Erythroblast (primary cell): ENCODE measurements at regions not wholly inside any gene's neighbourhood (a gene's known extent, or its start where the extent isn't known, plus 50 kb on each side); places are given as distances from the start of the nearest gene placed in this dataset.
"Not testable (repeated sequence)": the region's sequence is repeated elsewhere in the genome, so short reads cannot be mapped to it uniquely, and the experiment has no call there.

ENCODE experiments used
- DNase-seq, 2 experiments: peaks; one replicate each; lab custom pipeline; 2025; lab: John Stamatoyannopoulos, UW
- GATA1 ChIP-seq: IDR thresholded peaks from 2 replicates; pipeline ENCODE4 v1.6.1; 2011; ENCODE audit warnings: low read depth, mild to moderate bottlenecking, control low read depth, low read length, moderate library complexity
- POLR2A ChIP-seq: IDR thresholded peaks from 2 replicates; pipeline ENCODE4 v1.6.1; 2011; ENCODE audit warnings: mild to moderate bottlenecking, low read length

DNA sequence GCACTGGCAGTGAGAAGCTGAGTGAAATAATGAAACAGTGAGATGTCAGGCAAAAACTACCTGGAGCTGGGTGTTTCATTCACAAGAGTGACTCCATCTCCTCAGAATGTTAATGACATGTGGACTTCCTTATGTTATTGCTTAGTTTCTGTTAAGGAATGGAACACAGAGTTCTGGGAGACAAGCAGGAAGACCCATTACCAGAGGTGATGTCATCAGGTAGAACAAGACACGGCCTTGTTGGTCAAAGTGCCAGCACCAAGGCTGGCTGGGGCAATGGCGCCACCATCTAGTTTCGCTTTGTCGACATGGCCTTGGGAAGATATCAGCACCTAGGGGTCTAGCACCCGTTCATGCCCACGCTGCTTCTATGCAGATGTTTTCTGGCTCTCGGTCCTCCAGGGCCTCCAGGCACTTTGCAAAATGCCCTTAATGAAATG lies 252.2 kb downstream of the FAM43A start:
- no peak for DNase-seq
- TF ChIP-seq POLR2A (no peak), GATA1 (no peak)

DNA sequence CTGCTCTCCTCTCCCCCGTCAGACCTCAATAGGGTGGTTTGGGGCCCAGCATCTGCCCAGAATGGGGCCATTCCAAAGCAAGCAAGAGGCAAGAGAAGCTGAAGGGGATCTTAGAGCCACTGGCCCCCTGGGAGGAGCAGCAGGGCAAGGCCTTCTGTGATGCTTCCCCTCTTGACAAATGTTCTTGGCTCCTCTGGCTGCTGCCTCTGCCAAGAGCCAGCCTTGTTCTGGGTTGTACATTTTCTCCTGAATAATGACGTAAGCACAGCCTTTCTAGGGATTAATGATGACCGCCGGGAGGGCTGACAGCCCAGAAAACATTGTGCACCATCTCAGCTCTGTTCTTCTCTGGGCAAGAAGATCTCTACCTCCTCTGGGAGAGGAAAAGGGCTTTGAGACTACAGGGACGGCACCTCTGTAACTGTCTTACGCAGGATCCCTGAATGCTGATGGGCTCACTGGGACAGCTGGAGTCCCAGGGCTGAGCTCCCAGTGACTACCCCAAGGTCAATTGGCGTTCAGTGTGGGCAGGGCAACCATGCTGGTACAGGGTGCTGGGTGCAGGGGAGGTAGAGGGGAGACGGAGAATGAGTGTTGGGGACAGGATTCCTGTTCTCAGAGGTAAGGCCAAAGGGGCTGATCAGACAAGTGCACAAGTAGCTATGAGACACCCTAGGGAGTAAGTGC lies 253.3 kb downstream of the FAM43A start:
- no peak for TF ChIP-seq POLR2A
- TF ChIP-seq GATA1 = no peak
- DNase-seq = no peak

DNA sequence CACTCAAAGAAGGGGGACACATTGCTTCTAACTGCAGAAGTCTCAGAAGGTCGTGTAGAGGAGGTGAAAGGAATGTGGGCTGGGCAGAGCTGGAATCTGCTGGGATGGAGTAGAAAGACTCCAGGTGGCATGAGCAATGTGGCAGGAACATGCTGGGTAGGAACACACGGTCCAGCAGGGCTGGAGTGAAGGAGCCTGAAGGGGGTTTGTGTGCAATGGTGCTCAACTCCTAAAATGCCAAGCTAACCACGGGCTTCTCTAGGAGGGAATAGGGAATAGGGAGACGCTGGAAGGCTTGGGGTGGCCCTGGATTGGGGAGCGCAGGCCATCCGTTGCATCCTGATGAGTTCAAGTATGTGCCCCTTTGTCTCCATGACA lies 253.8 kb downstream of the FAM43A start:
- no peak for DNase-seq
- TF ChIP-seq GATA1 = no peak
- no peak for TF ChIP-seq POLR2A

DNA sequence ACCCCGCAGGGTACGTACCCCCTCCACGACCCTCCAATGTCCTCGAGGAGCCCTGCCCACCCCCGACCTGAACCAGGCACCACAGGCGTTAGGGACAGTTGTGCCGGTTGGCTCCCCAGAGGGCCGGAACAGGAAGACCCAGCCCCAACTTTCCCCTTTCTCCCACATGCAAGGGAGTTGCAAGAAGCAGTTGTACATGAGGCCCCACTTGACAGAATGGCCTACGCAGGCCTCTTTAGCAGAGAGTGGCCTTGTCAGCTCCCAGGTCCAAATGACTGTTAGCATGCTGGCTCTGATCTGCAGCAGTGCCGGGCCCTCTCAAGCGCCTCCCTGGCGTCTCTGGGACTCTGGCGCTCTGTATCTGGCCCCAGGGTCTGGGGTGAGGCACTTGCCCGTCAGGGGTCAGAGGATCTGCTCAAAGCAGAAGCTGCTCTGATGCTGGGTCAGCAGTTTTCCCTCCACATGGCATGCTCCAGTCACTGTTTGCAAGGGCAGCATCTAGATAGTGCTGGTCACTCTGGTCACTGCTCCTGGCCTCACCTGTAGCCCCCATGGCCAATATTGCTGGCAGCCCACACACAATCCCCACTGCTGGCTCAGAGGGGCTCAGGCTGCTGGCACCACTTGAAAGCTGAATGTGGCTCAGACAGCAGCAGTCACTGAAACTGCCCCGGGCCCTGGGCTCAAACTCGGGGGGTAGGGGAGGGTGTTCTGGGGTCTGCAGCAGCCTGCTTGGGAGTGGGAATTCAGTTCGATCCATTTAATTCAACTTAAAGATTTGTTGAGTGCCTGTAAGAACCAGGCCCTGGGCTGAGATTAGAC lies 254.5 kb downstream of the FAM43A start:
- TF ChIP-seq GATA1 = no peak
- TF ChIP-seq POLR2A = no peak
- no peak for DNase-seq

DNA sequence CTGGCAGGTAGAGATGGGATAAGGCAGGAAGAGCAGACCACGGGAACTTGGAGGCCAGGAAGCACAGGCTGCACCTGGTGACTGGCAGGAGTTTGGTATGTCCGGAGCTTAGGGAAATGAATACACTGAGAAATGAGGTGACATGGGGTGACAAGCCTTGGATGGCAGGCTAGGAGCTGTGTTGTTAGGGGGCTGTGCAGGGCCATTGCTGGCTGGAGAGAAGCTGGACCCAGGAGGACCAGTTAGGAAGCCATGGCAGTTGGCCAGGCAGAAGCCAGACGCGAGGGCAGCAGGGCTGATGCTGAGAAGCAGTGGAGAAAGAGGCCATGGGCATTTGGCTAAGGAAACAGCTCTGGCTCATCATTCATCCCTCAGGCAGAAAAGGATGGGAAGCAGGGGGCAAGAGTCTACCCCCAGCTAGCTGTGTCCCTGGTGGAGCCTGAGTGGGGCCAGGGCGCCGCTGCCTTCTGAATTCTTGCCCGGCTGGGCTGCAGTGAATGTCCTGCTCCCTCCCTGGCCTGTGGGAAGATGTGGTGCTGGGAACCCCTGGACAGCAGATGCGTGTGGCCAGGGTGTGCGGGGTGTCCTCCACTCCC lies 255.8 kb downstream of the FAM43A start:
- DNase-seq = no peak
- TF ChIP-seq GATA1 (no peak), POLR2A (no peak)

DNA sequence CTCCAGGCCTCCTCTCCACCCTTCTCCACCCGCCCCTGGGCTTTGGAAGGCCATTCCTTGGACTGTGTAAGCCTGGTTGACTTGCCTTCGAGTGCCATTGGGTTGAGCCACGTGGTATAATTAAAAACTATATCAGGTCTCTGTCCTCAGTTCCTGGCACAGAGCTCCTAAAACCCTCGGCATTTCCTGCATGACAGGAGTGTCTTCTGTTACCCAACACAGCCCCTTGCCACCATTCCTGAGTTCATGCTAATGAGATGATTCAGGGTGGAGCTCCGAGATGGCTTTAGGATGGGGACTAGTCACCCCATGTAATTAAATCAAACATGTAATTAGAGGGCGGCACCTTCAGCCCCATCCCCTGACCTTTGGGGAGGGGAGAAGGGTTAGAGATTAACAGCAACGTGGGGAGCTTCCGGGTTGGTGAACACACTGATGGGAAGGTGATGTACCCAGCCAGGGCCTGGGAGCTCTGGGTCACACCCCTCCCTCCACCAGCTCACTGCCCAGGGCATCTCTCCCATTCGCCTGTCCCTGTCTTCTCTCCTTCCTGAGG lies 256.4 kb downstream of the FAM43A start:
- TF ChIP-seq GATA1 (no peak), POLR2A (no peak)
- no peak for DNase-seq

DNA sequence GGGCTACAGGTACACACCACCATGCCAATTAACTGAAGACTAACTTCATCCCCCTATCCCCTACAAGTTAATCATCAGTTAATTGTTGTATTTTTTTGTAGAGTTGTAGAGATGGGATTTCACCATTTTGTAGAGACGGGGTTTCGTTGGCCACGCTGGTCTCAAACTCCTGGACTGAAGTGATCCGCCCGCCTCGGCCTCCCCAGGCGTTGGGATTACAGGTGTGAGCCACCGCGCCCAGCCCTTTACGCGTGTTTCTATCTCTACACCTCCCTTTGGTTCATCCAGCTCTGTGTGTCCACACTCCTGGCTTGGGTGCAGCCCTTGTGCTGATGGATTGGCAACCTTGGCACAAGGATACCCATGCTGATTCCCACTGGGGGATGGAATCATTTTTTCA lies 258.8 kb downstream of the FAM43A start:
- TF ChIP-seq GATA1 = no peak
- no peak for TF ChIP-seq POLR2A

DNA sequence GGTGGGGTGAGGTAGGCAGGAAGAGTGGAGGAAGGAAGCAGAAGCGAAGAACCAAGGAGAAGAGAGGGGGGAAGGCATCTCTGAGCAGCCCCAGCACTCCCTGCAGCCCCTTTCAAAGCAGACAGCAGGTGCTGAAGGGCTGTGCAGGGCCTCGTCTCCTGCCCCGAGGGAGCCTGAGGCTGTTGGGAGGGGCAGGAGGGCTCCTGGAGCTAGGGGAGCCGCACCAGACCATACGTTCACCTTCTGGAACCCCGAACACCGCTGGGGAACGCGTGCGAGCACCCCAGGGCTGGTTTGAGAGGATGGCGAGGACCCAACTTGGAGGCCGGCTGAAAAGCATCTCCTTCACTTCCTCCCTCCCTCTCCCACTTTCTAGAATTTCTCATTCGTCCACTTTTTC lies 259.8 kb downstream of the FAM43A start:
- no peak for TF ChIP-seq GATA1
- no peak for TF ChIP-seq POLR2A
- DNase-seq = no peak

More for the DNA sequence above, 258.8 kb downstream of the FAM43A start:
- DNase-seq = no peak

DNA sequence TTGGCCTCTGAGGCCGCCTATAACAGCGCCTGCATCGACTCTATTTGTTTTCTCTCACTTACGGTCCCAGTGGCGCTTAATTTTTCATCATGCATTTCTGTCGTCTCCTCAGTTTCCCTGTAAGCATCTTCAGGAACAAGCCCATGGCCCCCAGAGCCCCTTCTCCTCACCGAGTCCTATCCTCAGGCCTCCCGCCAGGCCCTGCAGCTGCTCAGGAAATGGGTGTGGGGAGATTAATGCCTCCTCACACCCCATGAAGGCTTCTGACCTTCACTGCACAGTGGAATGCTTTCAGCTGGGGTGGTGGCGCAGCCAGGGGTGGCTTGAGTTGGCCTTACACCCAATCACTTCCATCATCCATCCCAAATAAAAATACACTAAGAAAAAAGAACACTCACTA lies 260.4 kb downstream of the FAM43A start:
- no peak for DNase-seq
- no peak for TF ChIP-seq POLR2A
- TF ChIP-seq GATA1 = no peak

DNA sequence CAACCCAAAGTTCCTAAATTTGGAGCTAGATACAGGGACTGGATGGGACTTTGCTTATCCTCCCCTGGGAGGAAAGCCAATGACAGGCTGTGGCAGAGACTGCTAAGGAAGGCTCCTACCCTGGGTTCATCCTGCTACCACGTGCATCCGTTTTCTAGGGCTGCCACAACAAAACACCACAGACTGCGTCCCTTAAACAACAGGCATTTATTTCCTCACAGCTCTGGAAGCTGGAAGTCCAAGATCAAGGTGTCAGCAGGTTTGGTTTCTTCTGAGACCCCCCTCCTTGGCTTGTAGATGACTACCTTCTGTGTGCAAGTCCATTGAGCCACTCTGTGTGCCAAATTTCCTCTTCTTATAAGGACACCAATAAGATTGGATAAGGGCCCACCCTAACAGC lies 263.9 kb downstream of the FAM43A start:
- TF ChIP-seq POLR2A = no peak
- no peak for TF ChIP-seq GATA1
- DNase-seq = no peak

DNA sequence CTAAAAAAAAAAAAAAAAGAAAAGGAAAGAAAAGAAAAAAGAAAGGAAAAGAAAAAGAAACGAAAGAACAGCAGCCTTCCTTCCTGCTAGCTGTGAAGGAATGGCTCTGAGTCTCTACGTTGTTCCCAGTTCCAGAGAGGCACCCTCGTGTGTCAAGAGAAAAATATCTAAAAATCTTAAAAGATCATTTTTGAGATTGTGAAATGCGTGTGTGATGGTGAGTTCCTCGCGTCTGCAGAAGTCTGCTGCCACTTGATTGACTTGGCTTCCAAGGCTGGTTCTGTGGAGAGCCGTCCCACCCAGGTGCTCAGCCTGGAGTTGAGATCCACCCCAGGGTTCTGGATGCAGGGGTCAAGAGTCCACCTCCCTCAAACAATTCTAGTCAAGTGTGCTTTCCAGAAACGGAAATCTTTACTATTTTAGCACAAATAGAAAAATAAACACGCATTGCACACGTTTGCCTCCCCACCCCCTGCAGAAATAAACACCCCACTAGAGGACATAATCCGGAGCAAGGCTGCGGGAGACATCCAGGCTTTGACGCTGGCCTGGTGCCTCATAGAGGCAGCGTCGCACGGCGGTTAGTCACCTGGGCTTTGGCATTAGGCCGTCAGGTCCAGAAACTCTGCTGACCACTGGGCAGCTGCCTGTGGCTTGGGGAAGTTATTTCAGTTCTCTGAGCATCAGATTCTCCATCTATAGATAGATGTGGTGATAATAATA lies 265.4 kb downstream of the FAM43A start:
- TF ChIP-seq POLR2A = no peak
- no peak for TF ChIP-seq GATA1
- DNase-seq = no peak

DNA sequence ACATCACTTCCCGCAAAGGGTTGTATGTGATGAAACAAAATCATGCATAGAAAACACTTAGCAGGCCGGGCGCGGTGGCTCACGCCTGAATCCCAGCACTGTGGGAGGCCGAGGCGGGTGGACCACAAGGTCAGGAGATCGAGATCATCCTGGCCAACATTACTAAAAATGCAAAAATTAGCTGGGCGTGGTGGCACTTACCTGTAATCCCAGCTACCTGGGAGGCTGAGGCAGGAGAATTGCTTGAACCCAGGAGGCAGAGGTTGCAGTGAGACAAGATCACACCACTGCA lies 265.9 kb downstream of the FAM43A start:
- DNase-seq = not testable (repeated sequence)

DNA sequence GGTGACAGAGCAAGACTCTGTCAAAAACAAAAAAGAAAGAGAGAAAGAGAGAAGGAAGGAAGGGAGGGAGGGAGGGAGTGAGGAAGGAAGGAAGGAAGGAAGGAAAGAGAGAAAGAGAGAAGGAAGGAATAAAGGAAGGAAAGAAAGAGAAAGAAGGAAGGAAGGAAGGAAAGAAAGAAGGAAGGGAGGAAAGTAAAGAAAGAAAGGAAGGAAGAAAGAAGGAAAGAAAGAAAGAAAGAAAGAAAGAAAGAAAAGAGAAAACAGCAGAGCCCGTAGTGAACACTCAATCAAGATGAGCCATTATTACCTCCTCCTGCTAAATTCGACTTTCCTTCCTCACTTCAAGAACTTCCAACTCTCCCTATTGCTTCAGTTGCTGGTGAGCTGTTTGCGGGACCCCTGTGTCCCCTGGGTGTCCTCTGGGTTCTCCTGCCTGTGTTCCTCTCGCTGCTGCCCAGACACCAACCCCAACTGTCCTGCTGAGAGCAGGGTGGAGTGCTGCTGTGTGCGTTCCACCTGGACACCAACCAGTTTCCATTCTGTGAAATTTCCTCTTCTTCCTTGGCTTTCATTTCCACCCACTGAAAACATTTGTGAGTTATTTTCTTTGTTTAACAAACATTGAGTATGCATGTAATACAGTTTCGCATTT lies 266.4 kb downstream of the FAM43A start:
- no peak for DNase-seq
- TF ChIP-seq POLR2A (no peak), GATA1 (no peak)

DNA sequence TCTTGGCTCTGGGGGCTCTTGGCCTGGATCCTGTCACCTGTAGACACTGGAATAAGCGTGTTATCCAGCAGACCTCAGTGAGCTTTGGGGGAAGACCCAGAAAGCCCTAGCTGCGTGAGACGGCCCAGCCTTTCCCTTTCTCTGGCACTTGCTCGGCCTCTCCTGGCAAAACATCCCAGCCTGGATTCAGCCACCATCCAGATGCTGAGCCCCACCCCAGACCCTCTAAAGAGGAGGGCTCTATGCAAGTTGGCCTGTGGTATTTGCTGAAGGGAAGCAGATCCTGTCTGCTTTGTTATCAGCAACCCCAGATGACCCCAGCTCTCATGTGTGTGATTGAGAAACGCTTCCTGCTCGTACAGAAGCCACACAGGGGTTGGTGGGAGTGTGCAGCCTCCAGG lies 267.2 kb downstream of the FAM43A start:
- peak; percentile 12 to 40 for DNase-seq
- no peak for TF ChIP-seq POLR2A
